ENCODE measurements at regions not wholly inside any gene's neighbourhood (a gene's known extent, or its start where the extent isn't known, plus 50 kb on each side); places are given as distances from the start of the nearest gene placed in this dataset.

DNA sequence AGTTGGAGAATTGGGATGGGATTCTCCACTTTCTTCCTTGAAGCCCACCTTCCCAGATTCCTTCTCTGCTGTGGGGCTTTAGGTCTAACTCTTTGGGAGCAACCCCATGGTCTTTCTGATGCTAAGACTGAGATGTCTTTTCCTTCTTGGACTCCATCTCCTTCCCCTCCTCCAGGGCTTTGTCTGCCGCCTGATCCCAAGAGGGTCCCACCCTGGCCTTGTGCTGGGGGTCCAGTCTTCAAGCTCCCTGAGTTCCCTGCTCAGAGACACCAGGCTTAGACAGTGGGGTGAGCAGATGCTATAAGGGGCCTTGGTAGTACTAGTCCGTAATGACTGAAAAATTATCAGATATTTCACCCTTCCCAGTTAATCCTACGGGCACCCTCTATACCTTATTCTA, 150.5 kb downstream of the PTPN20 start:
- TF ChIP-seq, protein P1, sequence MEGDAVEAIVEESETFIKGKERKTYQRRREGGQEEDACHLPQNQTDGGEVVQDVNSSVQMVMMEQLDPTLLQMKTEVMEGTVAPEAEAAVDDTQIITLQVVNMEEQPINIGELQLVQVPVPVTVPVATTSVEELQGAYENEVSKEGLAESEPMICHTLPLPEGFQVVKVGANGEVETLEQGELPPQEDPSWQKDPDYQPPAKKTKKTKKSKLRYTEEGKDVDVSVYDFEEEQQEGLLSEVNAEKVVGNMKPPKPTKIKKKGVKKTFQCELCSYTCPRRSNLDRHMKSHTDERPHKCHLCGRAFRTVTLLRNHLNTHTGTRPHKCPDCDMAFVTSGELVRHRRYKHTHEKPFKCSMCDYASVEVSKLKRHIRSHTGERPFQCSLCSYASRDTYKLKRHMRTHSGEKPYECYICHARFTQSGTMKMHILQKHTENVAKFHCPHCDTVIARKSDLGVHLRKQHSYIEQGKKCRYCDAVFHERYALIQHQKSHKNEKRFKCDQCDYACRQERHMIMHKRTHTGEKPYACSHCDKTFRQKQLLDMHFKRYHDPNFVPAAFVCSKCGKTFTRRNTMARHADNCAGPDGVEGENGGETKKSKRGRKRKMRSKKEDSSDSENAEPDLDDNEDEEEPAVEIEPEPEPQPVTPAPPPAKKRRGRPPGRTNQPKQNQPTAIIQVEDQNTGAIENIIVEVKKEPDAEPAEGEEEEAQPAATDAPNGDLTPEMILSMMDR (IDR thresholded peaks at IDR 0.05): no peak
- Mint-ChIP-seq H3K9me3 (ENCODE audit: low read depth) (peaks cover 2% of the 10 kb centered on the region), H3K36me3 (ENCODE audit: low read depth) (no peaks in the 10 kb centered on the region), H3K27me3 (ENCODE audit: low read depth) (peaks cover 11% of the 10 kb centered on the region), H3K4me3 (ENCODE audit: unreplicated experiment) (no peak overlapping the region), H3K27ac (ENCODE audit: unreplicated experiment) (no peak overlapping the region), H3K4me1 (ENCODE audit: low read depth) (peaks cover 11% of the 10 kb centered on the region)
- DNase-seq (ENCODE audit: low spot score): no peak

DNA sequence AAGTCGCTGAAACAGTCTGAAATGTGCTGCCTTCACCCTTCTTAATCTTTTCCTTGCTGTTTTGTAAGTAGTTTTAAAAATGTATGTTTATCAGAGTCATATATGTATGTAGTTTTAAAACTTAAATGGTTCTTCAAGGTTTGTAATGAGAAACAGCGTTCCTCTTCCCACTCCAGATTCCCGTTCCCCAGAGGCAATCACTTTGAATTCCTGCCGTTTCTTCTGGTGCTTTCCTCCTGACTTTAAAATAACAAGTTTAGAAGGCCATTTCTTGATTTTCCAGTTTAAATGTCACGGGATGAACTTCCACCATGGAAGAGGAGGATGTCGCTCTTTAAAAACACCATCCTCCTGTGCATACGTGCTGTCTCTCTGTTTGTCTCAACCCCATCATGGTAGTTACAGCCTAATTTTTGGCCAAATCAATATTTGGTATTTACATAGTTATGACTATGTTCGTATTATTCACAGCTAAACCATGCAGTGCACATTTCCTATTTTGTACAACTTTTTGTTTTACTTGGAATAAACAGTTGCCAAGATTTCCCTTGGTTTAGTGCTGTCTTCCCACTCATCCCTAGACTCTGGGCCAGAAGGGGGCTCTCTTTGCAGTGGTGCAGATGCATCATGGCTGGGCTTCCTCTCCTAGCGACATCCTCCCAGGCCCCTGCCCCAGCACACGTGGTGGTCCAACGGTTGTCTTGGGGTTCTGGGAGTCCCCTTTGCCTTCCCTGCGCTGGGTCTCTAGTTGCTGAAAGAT, 151.4 kb downstream of the PTPN20 start:
- H3K4me1 Mint-ChIP-seq (ENCODE audit: low read depth): peaks cover 11% of the 10 kb centered on the region
- H3K36me3 Mint-ChIP-seq (ENCODE audit: low read depth): no peaks in the 10 kb centered on the region
- H3K4me3 Mint-ChIP-seq (ENCODE audit: unreplicated experiment): no peak overlapping the region
- TF ChIP-seq, protein P1 (IDR thresholded peaks at IDR 0.05): peak; percentile 51
- H3K27ac Mint-ChIP-seq (ENCODE audit: unreplicated experiment): peak overlapping the region; percentile 71
- no peaks in the 10 kb centered on the region for H3K9me3 Mint-ChIP-seq (ENCODE audit: low read depth)
- no peak for DNase-seq (ENCODE audit: low spot score)
- H3K27me3 Mint-ChIP-seq (ENCODE audit: low read depth): peaks cover 11% of the 10 kb centered on the region

DNA sequence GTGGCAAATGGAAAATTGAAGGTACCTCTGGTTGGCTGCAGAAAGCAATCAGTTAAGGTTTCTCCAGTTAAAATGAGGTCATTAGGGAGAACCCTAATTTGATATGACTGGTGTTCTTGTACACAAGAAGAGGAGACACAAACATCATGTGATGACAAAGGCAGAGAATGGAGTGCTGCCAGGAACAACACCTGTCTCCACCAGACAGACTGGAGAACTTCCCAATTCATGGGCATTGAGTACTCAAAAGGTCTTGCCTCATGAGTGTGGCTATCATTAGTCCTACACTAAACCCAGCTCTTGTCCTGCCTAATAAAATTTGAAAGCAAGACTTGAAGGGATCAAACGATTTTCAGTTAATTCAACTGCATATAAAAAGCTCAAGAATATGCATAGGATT, 152.6 kb downstream of the PTPN20 start:
- DNase-seq (ENCODE audit: low spot score): no peak
- TF ChIP-seq, protein P1 (IDR thresholded peaks at IDR 0.05): no peak
- Mint-ChIP-seq H3K4me1 (ENCODE audit: low read depth) (peaks cover 11% of the 10 kb centered on the region), H3K27me3 (ENCODE audit: low read depth) (peaks cover 10% of the 10 kb centered on the region), H3K9me3 (ENCODE audit: low read depth) (no peaks in the 10 kb centered on the region), H3K4me3 (ENCODE audit: unreplicated experiment) (no peak overlapping the region), H3K36me3 (ENCODE audit: low read depth) (no peaks in the 10 kb centered on the region), H3K27ac (ENCODE audit: unreplicated experiment) (no peak overlapping the region)

DNA sequence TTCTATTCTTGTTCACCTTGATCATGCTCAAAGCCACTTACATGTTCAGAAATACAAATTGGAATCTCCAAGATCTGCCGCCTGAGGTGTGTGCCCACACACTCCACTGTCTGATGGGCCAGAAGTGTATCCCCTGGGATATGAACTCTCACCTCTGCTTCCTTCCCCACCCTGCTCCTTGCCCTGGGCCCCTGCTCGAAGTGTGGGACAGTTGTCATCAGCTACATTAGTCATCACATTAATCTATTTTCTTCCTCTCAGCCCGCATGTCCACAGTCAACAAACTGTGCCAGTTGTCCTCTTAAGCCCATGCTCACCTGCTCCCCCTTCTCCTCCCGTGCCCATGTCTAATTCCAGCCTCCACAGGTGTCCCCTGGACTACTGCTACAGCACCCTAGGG, 154.7 kb downstream of the PTPN20 start:
- peaks cover 6% of the 10 kb centered on the region for H3K27me3 Mint-ChIP-seq (ENCODE audit: low read depth)
- H3K4me3 Mint-ChIP-seq (ENCODE audit: unreplicated experiment): no peak overlapping the region
- no peak for DNase-seq (ENCODE audit: low spot score)
- no peaks in the 10 kb centered on the region for H3K9me3 Mint-ChIP-seq (ENCODE audit: low read depth)
- TF ChIP-seq, protein P1 (IDR thresholded peaks at IDR 0.05): no peak
- peaks cover 11% of the 10 kb centered on the region for H3K4me1 Mint-ChIP-seq (ENCODE audit: low read depth)
- H3K27ac Mint-ChIP-seq (ENCODE audit: unreplicated experiment): no peak overlapping the region
- no peaks in the 10 kb centered on the region for H3K36me3 Mint-ChIP-seq (ENCODE audit: low read depth)

DNA sequence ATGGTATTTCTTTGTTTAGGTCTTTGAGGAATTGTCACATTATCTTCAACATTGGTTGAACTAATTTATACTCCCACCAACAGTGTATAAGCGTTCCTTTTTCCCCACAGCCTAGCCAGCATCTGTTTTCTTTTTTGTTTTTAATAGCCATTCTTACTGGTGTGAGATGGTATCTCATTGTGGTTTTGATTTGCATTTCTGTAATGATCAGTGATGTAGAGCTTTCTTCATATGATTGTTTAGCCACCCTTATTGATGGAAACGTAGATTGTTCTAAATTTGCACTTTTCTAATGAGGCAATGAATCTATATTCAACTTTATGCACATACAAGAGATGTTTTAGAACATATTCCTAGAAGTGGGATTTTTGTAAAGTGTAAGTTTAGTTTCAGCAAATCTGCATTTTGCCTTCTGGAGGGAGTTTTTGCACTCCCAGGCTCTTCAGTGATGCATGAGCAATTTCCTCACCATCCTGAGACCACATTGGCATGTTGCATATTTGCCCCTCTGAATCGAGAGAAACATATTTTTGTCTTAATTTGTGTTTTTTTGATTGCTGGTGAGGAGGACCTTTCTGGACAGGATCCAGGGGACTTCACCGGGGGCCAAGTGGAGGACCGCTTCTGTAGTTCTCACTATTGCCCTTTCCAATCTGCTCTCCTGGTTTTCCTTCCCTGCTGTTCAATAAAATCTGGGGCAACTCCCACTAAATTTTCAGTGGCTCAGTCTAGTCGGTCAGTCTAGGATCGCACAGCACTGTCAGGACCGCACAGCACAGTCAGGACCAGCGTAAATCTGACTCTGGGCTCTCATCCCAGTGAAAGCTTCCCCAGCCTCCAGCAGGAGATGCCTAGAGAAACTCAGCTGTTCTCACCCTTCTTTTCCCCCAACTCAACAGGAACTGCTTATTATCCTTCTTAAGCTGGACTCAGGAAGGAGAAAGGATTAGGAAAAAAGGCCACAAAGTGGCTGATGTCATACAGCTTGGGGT, 157.0 kb downstream of the PTPN20 start:
- TF ChIP-seq, protein P1 (IDR thresholded peaks at IDR 0.05): no peak
- Mint-ChIP-seq H3K36me3 (ENCODE audit: low read depth) (no peaks in the 10 kb centered on the region), H3K4me3 (ENCODE audit: unreplicated experiment) (no peak overlapping the region), H3K27ac (ENCODE audit: unreplicated experiment) (no peak overlapping the region), H3K4me1 (ENCODE audit: low read depth) (no peaks in the 10 kb centered on the region), H3K9me3 (ENCODE audit: low read depth) (no peaks in the 10 kb centered on the region), H3K27me3 (ENCODE audit: low read depth) (peaks cover 6% of the 10 kb centered on the region)
- DNase-seq (ENCODE audit: low spot score): no peak
